NCI-H187 treated with DMSO at 0.1 percent for 48 hours (cell line): ENCODE measurements at regions not wholly inside any gene's neighbourhood (a gene's known extent, or its start where the extent isn't known, plus 50 kb on each side); places are given as distances from the start of the nearest gene placed in this dataset.

Experiments
- DNase-seq: peaks from one replicate; lab custom pipeline; 2025; lab: John Stamatoyannopoulos, UW

DNA sequence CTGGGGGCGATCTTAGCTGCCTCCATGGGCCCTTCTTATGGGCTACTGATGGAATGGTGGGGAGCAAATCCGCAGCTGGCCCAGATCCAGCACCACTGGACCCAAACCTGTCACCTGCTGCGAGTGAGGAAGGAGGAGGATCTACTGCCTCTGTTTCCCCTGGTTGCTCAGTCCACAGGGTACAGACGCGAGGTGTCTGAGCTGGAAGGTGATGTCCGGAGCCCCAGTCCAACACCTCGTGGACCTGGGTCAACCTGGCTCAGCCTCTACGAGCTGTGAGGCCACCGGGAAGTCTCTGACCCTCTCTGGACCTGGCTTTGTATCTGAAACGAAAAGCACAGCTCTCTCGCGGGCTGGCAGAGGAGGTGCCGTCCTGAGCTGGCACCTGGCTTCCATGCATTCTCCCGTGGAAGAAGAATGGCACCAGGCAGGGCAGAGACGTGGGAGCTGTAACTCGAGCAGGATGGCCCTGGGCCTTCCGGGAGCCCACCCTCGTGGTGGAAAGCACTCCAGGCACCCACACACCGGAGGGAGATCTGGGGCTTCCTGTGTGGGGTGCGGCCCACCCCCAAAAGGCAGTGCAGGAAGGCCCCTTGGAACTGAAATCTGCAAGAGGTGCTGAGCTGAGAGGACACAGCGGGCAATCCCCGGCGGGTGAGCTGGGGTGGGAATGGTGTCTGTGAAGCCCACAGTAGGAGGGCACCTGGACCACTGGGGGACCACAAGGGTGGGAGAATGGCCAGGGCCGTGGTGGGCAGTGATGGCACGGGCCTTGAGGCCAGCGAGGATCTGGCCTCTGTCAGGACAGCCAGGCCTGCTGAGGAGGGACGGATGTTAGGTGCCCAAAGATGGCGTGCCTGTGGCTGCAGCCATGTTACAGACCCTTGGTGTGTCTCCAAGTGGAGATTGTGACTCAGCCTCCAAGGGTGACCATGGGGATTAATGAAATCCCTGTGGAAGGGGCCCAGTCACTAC lies 133.4 kb downstream of the OLFM1 start:
- DNase-seq = no peak

DNA sequence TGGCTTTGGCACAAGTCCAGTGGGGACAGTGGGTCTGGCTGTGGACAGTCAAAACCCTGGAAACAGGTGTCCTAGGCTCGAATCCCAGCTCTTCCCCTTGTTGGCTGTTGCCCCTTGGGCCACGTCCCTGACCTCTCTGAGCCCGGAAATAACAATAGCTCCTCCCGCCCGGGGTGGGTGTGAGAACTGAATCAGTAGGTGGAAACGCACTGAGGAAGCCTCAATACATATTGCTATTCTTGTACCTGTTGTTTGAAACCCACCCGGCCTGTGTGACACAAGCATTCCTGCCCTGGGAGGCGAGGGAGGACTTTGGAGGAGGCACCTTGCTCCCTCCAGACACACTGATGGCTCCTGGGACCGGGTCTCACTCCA lies 134.1 kb downstream of the OLFM1 start:
- no peak for DNase-seq

DNA sequence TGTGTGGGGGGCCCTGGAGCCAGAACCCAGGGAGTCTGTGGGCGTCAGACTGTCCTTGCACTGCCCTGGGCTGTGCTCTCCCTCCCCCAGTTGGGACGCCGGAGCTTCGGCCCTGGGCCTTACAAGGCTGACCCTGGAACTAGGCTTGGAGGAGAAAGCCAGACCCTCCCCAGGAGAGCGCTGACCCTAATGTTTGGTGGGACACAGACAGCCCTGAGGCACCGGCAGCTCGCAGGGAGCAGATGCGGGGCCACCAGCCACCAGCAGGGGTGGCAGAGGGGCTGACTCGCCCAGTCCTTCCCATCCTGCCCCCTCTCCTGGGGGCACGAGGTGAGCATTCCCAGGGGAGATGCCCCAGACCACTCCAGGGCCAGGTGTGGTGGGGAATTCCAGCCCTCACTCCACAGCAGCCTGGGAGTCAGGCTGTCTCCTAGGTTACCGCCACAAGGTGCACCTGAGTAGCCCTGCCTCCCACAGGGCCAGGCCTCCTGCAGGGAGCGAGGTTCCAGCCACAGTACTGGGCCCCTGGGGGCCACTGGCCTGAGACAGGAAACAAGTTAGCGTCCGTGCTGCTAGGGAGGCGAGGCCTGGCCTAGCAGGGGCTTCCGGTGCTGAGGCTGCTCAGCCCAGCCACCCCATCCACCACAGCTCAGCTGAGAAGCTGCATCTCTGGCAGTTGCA lies 134.6 kb downstream of the OLFM1 start:
- DNase-seq = no peak

DNA sequence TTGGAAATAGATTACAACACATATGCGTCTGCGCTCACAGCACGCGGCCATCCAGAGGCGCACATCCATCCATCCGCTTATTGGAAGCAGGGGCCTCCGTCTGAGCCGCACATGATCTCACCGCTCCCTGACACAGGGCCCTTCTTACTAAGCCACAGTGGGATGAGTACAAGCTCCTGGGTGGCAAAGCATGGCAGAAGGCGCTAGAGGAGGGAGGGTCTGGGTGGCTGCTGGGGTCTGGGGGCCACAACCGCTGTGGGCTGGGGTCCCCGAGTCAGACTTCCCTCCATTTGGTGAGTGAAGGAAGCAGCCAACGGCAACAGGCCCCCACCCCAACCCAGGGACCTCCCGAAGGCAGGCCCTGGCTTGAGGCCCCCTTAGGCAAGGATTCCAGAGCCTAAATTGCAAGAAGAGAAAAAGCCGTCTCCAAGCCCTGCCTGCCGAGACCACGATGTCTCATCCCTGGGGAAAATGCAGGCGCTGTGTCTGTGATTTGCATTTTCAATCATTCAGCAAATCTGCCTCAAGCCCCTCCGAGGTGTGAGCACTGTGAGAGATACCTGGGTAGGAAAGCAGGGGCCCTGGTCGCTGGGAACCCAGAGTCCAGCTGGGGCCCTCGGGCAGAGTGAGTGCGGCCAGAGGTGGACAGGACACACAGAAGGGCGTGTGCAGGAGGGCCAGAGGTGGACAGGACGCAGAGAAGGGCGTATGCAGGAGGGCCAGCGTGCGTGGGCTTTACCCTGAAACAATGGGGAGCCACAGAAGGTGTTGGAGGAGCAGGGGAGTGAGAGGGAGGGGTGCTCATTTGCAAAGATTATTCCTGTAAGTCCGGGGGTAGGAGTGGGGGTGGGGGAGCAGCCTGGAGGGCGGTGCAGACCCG lies 135.7 kb downstream of the OLFM1 start:
- DNase-seq = no peak

DNA sequence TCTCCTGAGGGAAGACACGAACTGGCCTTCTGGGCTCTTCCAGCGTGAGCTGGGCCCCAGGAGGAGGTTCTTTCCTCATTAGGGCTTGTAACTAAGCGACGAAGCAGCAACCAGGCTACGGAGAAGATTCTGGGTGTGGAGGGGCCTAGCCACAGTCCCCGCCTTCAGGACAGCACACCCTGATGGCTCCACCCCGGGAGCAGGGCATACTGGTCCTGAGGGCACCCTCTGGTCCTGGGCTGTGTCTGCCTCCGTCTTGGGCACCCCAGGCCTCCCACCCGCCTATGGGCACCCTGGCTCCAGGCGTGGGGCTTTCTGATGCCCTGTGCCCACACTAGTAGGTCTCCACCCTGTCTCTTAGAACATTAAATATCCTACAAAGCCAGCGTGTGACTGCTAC lies 136.4 kb downstream of the OLFM1 start:
- DNase-seq = no peak

DNA sequence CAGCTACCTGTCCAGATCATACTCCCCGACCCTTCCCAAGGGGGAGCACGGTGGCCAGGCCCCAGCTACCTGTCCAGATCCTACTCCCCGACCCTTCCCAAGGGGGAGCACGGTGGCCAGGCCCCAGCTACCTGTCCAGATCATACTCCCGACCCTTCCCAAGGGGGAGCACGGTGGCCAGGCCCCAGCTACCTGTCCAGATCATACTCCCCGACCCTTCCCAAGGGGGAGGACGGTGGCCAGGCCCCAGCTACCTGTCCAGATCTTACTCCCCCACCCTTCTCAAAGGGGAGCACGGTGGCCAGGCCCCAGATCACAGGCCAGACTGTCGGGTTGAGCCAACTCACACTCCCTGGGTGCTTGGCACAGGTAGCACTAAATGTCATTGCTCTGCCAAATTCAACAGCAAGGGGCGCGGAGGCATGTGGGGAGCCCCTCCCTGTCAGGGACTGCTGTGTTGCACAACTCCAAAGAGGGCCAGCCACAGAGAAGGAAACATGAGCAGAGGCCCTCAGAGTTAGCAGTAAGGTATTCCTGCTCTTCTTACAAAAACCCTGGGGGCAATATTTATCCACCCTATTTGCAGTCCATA lies 136.9 kb downstream of the OLFM1 start:
- no peak for DNase-seq

DNA sequence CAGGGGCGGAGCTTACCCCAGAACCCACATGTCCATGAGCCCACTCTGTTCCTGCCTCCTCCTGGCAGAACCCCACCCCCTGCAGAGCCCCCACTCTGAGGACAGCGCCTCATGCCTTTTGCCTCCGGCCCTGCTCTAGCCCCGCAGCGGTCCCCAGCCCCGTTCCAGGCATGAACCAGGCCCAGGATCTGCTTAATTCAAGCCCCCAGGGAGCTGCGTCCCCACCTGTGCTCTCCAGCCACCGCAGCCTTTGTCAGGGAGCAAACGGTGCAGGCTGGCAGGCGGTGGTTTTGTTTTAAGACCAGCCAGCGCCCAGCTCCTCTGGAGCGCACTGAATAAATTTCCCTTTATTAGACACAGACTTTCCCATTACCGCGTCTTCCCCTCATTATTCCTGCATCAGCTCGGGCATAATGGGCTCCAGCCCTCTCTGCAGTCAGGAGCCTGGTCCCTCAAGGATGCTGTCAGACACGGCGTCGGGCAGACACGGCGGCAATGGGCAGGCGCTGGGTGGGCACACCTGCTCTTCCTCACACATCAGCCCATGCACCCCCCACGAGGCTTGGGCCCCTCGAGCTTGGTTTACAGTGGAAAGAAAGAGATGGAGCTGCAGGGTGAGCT lies 137.6 kb downstream of the OLFM1 start:
- no peak for DNase-seq

DNA sequence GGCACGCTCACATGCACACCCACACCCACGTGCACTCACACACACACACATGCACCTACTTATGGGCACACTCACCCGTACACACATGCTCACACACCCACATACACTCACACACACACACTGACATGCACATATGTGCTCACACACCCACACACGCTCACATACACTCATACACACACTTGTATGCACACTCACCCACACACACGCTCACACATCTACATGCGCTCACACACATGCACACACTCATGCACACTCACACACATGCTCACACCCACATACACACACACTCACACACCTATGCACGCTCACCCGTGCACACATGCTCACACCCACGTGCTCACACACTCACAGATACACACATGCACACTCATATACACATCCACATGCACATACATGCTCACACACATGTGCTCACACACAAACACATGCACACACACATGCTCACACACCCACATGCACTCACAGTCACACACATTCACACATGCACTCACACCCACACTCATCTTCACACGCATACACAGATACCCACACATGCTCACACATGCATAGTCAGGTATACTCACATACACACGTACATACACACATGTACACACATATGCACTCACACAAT lies 138.3 kb downstream of the OLFM1 start:
- DNase-seq = no peak

DNA sequence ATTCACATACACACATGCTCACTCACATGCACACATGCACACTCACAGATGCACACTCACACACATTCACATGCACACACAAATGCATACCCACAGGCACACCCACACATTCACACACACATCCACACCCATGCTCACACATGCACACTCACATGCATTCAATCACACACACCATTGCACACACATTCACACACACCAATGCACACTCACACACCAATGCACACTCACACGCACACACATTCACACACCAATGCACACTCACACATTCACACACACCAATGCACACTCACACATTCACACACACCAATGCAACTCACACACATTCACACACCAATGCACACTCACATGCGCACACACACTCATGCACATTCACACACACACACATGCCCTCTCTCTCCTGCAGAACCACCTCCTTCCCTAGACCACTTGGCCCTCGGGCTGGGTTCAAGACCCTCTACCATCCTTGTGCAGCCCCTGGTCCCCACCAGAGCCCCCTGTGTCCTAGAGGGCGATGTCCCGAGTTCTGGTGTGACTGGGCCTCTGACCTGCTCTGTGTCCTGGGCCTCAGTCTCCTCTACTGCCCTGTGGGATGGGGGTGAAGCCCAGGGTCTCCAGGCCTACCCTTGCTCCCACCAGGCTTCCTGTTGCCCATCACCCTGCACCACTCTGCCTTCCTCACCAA lies 139.0 kb downstream of the OLFM1 start:
- no peak for DNase-seq

DNA sequence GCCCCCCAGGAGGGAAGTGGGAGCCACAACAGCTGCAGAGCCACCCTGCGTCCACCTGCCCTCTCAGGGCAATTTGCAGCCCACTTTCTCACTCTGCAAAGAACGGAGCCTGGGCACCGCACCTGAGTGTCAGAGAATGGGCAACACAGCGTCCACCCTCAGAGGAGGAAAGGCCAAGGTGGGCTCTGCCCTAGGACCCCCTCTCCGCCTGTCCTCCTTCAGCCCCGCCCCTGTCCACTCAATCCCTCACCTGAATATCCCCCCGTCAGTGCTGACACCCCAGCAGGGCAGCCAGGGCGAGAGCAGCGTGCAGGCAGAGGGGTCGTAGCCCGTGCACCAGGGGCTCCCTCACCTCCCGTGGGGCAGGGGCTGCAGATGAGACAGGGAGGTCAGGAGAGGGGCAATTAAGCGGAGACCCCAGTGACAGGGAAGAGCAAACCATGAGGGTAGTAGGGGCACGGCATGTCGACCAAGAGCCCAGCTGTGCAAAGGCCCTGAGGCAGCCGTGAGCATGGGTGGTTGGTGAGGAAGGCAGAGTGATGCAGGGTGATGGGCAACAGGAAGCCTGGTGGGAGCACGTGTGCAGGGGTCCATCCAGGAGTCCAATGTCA lies 140.3 kb downstream of the OLFM1 start:
- no peak for DNase-seq

DNA sequence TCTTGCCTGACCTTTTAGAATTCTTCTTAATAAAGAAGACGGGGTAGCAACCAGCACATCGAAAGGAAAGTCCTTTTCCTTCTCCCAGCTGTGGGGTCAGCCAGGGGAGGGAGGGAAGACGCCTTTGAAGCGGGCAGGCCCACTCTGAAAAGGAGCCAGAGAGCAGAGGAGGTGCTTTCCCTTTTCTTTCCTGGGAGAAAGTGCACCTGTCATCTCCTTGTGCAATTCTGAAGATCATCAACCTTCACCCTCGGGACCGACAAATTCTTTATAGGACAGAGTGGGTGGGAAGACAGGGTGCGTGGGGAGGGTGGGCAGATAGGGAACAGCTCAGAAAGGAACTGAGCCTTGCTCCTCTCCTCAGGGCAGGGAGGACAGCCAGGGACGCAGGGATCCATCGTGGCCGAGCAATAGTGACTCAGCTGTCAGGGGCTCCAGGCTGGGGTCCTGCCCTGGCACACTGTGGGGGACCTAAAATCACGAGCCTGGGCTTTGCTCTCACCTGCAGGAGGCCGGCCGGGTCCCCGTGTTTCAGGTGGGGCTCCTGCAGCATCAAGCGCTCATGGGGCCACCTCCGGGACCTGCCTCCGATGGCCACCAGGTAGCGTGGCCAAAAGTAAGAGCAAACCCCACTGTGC lies 141.0 kb downstream of the OLFM1 start:
- DNase-seq = no peak

DNA sequence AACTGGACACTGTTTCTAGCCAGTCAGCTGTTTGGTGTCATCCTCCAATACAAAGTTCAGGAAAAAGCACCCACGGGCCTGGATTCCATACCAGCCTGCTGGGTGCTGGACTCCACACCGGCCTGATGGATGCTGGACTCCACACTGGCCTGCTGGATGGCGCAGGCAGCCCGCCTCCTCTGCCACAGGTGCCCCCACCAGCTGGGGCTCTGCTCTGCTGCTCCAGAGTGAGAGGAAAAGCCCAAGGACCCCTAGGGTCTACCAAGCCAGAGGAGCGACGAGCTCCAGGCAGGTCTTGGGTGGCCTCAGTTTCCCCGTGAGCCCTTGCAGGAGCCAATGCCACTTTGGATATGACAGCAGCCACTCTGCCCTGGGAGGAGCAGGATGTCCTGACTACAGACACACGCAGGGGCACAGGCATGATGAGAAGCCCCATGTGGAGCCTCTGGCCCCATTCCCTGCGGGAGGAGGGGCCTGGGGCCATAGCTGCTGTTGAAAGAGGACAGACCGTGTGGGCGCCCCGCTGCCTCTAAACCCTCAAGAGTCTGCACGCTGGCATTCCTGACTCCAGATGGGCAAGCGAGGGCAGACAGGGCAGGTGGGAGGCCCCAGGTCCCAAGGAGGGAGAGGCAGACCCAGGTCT lies 141.6 kb downstream of the OLFM1 start:
- DNase-seq = no peak

DNA sequence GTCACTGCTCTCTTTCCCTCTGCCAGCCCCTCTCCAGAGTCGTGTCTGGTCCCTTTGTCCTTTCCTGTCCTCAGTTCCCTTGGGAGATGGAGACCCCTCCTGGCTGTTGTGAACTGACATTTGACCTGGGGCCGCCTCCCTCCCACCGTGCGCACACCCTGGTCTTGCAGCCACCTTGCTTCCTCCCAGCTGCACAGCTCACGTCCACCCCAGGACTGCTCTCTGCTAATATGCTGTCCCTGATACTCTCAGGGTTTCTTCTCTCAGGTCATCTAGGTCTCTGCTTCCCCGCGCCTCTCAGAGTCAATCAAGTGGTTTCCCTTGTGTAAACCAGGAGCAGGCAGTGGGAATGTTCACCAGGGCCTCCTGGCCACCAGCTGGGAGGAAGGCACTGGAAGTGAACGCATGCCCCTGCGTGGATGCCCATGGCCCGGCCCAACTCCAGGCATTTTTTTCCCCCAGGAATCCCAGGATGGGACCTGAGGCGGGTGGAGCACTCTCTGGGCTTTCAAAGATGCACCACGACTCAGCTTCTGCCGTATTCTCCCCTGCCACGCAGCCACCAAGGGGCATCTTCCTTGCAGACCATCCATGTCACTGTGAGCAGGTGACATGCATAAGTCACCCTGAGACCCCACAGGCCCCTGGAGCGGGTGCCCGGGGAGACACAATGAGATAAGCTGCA lies 142.4 kb downstream of the OLFM1 start:
- DNase-seq = no peak

DNA sequence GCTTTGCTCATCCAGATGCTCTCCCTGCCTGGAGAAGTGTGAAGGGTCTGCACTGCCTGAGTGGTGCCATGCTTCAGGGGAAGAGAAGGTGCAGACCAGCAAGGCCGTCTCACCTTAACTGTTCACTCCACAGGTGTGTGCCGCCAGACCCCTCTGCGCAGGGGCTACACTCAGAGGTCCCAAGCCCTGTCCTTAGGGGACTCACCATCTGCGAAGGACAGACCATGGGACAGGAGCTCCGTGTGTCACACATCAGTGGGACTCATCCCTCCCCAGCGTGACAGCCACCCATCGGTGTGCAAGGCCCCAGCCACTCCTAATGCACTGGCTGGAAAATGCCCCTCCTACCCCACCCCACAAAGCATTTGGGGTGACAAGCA lies 142.9 kb downstream of the OLFM1 start:
- no peak for DNase-seq

DNA sequence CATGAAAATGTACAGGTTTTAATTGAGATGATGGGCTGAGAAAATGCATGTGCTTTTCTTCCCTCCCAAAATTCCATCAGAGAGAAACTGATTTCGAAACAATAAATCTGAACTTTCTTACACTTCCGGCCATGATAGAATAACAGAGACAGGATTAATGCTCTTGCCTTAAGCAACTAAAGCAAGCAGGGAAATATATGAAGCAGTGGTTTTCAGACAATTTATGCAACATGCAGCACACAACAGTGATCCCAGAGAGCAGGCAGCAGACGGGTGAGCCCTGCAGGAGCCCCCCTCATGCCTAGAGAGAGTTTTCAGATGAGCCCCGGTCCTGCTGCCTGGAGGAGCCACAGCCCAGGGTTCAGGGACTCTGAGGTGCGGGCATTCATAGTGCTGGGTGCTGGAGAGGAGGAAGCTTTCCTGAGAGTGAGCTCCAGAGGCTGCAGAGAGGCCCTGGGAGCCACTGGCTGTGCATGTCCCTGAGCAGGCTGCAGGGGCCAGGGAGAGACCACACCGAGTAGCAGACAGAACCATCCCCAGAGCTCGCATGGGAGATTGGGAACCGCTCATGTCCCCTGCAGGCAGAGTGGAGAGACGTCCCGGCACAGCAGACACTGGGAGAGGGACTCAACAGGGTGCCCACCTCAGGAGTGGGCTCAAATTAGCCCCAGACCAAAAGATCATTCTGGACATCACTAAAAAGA lies 143.5 kb downstream of the OLFM1 start:
- DNase-seq = no peak

DNA sequence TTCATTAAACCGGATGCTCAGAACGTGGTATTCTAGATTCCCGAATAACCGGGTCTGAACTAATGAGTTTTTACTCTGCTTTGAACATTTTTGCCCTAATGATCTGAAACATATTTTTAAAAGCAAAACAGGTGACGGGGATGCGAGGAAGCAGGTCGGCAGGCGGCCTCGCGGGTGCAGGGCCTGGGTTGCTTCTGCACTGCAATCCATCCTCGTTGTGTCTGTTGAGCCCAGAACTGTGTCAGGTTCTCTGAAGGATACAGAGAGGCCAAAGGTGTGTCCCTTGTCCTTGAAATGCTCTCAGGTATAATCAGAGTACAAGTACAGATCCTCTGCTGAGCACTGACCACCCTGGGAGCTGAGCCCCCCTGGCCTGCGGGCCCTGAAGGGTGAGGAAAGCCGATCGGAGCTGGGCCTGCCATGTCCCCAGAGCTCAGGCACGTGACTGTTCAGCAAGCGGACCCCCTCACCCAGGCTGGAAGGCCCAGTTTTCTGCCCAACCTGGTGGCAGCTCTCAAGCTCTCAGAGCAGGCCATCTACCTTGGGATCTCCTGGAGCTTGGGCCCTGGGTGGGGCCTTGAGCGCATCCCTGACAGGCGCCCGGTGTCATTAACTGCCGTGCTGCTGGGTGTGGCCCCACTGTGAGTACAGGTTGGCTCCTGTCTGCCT lies 151.8 kb downstream of the OLFM1 start:
- DNase-seq = no peak

DNA sequence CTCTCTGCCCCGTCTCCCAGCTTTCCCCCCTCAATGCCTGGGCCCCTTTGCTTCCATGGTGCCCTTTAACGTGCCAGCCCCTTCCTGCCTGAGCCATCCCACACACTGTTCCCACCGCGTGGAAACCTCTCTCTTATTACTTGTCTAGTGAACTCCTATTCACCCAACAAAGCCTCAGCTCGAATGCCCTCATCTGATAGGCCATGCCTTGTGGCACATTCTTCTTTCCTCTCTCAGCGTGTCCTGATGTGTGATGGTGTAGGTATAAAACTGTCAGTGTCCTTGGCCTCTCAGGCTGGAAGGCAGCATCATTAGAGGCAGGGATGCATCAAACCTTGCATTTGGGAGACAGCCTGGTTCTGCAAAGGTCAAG lies 152.3 kb downstream of the OLFM1 start:
- DNase-seq = no peak
